Fibroblast of mammary gland (primary cell): ENCODE measurements at regions not wholly inside any gene's neighbourhood (a gene's known extent, or its start where the extent isn't known, plus 50 kb on each side); places are given as distances from the start of the nearest gene placed in this dataset.
"Not testable (repeated sequence)": the region's sequence is repeated elsewhere in the genome, so short reads cannot be mapped to it uniquely, and the experiment has no call there.

Experiments used
- DNase-seq: peaks from one replicate; pipeline ENCODE4 v3.0.0-alpha.2; 2010; ENCODE audit warnings: low read depth
- H3K4me3 ChIP-seq: 2 replicates; pipeline ENCODE4 v1.5.1; 2011; ENCODE audit warnings: low read depth, mild to moderate bottlenecking, low read length, moderate library complexity; ENCODE audit not compliant: control insufficient read depth
- CTCF ChIP-seq: conservative IDR thresholded peaks from 2 replicates; pipeline ENCODE4 v1.5.1; 2011; ENCODE audit warnings: low read depth, low read length, inconsistent platforms; ENCODE audit not compliant: control insufficient read depth, insufficient read depth

- no peak for DNase-seq
- TF ChIP-seq CTCF, result no peak
- H3K4me3 ChIP-seq, result no peak overlapping the region
Observed at GRCh38 chr2:37773371-37774130, 102.1 kb upstream of the CDC42EP3 start.

- not testable (repeated sequence) for H3K4me3 ChIP-seq, DNase-seq
Observed at GRCh38 chr2:37774171-37774944, 102.9 kb upstream of the CDC42EP3 start.

GRCh38 chr2:37774976-37775907, 103.8 kb upstream of the CDC42EP3 start:
- H3K4me3 ChIP-seq, result no peak overlapping the region
- no peak for TF ChIP-seq CTCF
- peak; percentile 61 for DNase-seq

GRCh38 chr2:37775908-37776250, 104.4 kb upstream of the CDC42EP3 start:
- no peak for TF ChIP-seq CTCF
- H3K4me3 ChIP-seq, result no peak overlapping the region
- peak; percentile 68 for DNase-seq

GRCh38 chr2:37776487-37776886, 105.0 kb upstream of the CDC42EP3 start:
- DNase-seq, result peak; percentile 87
- no peak for TF ChIP-seq CTCF
- H3K4me3 ChIP-seq, result no peak overlapping the region

GRCh38 chr2:37779139-37779538, 107.7 kb upstream of the CDC42EP3 start:
- no peak for TF ChIP-seq CTCF
- H3K4me3 ChIP-seq, result no peak overlapping the region
- no peak for DNase-seq
